ENCODE measurements at regions not wholly inside any gene's neighbourhood (a gene's known extent, or its start where the extent isn't known, plus 50 kb on each side); places are given as distances from the start of the nearest gene placed in this dataset.

DNA sequence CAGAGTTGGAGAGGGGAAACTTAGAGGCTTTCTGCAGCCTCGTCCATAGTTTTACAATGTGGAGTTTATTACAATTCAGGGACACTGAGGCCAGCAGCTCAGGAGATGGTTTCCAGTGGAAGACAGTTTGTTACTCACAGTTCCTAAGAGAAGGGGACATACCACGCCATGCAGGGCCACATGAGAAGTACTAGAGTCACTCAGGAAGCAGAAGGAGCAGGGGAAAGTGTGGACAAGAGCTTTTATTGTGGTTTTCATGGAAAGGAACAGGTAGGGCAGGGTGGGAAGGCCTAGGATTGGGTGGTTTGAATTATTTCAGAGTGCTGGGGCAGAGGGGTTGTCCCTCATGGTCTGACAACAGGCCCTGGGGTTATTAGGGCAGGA lies 292.1 kb upstream of the IGFBP3 start:
- Histone ChIP-seq H3K27ac (no peak overlapping the region), H3K9ac (no peak overlapping the region), H4K20me1 (ENCODE audit: low read depth) (no peaks in the 10 kb centered on the region), H3K27me3 (no peaks in the 10 kb centered on the region), H3K4me3 (no peak overlapping the region), H3F3A (ENCODE audit: low read depth) (peaks cover 18% of the 10 kb centered on the region), H3K79me2 (ENCODE audit: low read depth) (no peaks in the 10 kb centered on the region), H3K4me1 (peaks cover 12% of the 10 kb centered on the region), H3K36me3 (no peaks in the 10 kb centered on the region), H2AFZ (replicated peaks) (no peak overlapping the region), H3K9me3 (ENCODE audit: low read depth) (no peaks in the 10 kb centered on the region), H3K4me2 (no peak overlapping the region)
- H3K9me3 Mint-ChIP-seq, result peaks cover 6% of the 10 kb centered on the region
- no peaks in the 10 kb centered on the region for H3K36me3 Mint-ChIP-seq
- no peak overlapping the region for H3K27ac Mint-ChIP-seq
- H3K27me3 Mint-ChIP-seq (ENCODE audit: insufficient read depth, low read depth), result no peaks in the 10 kb centered on the region
- no peak for DNase-seq (ENCODE audit: low spot score)
- H3K4me3 Mint-ChIP-seq, result no peak overlapping the region
- H3K4me1 Mint-ChIP-seq, result peaks cover 19% of the 10 kb centered on the region
- TF ChIP-seq, protein P1, sequence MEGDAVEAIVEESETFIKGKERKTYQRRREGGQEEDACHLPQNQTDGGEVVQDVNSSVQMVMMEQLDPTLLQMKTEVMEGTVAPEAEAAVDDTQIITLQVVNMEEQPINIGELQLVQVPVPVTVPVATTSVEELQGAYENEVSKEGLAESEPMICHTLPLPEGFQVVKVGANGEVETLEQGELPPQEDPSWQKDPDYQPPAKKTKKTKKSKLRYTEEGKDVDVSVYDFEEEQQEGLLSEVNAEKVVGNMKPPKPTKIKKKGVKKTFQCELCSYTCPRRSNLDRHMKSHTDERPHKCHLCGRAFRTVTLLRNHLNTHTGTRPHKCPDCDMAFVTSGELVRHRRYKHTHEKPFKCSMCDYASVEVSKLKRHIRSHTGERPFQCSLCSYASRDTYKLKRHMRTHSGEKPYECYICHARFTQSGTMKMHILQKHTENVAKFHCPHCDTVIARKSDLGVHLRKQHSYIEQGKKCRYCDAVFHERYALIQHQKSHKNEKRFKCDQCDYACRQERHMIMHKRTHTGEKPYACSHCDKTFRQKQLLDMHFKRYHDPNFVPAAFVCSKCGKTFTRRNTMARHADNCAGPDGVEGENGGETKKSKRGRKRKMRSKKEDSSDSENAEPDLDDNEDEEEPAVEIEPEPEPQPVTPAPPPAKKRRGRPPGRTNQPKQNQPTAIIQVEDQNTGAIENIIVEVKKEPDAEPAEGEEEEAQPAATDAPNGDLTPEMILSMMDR (IDR thresholded peaks at IDR 0.05), result no peak
- TF ChIP-seq EZH2phosphoT487 (IDR thresholded peaks at IDR 0.05), result no peak
- no peak for TF ChIP-seq EZH2 (IDR thresholded peaks at IDR 0.05)

DNA sequence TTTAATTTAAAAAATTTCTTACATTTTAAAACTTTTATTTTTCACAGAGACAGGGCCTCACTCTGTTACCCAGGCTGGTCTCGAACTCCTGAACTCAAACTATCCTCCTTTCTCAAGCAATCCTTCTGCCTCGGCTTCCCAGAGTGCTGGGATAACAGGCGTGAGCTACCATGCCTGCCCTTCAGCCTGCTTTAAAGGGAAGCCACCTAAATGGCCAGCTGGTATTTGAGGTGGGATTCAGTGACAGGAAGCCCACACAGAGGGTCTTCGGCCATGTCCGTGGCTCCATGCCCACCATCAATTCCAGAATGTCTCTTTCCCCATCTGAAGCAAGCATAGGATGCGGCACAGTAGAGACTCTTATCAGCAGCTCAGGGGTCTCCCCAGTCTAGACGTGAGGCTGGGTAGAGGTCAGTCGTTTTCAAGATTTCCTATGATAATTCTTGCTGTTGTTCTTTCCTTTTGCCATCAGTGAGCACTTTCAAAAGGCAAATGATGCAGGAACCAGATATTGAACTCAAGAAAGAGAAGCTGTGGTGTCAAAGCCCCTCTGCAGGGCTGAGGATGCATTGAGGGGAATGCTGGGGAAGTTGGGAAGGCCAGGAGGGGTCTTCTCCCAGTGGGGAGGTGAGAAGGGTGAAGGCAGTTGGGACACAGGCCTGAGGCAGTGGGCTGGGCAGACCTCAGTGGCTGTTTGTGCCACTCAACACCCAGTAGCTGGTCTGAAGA lies 291.5 kb upstream of the IGFBP3 start:
- H3K79me2 ChIP-seq (ENCODE audit: low read depth), result no peaks in the 10 kb centered on the region
- H4K20me1 ChIP-seq (ENCODE audit: low read depth), result no peaks in the 10 kb centered on the region
- no peak for TF ChIP-seq EZH2phosphoT487 (IDR thresholded peaks at IDR 0.05)
- TF ChIP-seq EZH2 (IDR thresholded peaks at IDR 0.05), result no peak
- TF ChIP-seq, protein P1 (IDR thresholded peaks at IDR 0.05), result no peak
- Mint-ChIP-seq H3K9me3 (peaks cover 6% of the 10 kb centered on the region), H3K4me3 (no peak overlapping the region), H3K27me3 (ENCODE audit: insufficient read depth, low read depth) (no peaks in the 10 kb centered on the region), H3K27ac (no peak overlapping the region), H3K4me1 (peaks cover 18% of the 10 kb centered on the region), H3K36me3 (no peaks in the 10 kb centered on the region)
- no peak overlapping the region for H3K9ac ChIP-seq
- no peaks in the 10 kb centered on the region for H3K36me3 ChIP-seq
- H3K4me3 ChIP-seq, result no peak overlapping the region
- H3K9me3 ChIP-seq (ENCODE audit: low read depth), result no peaks in the 10 kb centered on the region
- H2AFZ ChIP-seq (replicated peaks), result no peak overlapping the region
- no peak overlapping the region for H3K4me2 ChIP-seq
- H3K27me3 ChIP-seq, result no peaks in the 10 kb centered on the region
- no peak for DNase-seq (ENCODE audit: low spot score)
- H3K27ac ChIP-seq, result no peak overlapping the region
- H3K4me1 ChIP-seq, result peaks cover 8% of the 10 kb centered on the region
- peaks cover 18% of the 10 kb centered on the region for H3F3A ChIP-seq (ENCODE audit: low read depth)

DNA sequence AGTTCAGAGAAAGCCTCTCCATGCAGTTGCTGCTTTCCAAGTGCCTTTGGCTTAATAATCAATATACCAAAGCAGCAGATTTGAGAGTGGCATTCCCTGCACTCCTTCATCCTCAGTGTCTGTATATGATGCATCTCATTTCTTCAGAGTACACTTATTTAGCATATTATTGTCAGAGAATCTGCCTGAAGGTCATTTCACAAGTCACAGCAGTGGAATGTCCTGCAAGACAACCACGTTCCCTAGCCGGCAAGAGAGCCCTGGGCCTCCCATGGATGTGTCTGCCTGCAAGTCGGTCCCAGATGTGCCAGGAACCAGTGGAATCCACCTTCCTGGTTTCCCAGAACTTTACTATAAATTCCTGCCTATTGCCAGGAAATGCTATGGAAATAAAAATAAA lies 289.4 kb upstream of the IGFBP3 start:
- H3K9me3 Mint-ChIP-seq, result peaks cover 6% of the 10 kb centered on the region
- Histone ChIP-seq H3K4me2 (no peak overlapping the region), H3K27me3 (no peaks in the 10 kb centered on the region), H2AFZ (replicated peaks) (no peak overlapping the region), H3K9ac (no peak overlapping the region), H3K4me3 (no peak overlapping the region), H3F3A (ENCODE audit: low read depth) (peaks cover 6% of the 10 kb centered on the region), H3K36me3 (no peaks in the 10 kb centered on the region), H3K27ac (no peak overlapping the region), H3K4me1 (peaks cover 10% of the 10 kb centered on the region), H3K79me2 (ENCODE audit: low read depth) (no peaks in the 10 kb centered on the region), H3K9me3 (ENCODE audit: low read depth) (no peaks in the 10 kb centered on the region), H4K20me1 (ENCODE audit: low read depth) (no peaks in the 10 kb centered on the region)
- DNase-seq (ENCODE audit: low spot score), result no peak
- no peak overlapping the region for H3K27ac Mint-ChIP-seq
- H3K4me3 Mint-ChIP-seq, result no peak overlapping the region
- no peaks in the 10 kb centered on the region for H3K36me3 Mint-ChIP-seq
- H3K4me1 Mint-ChIP-seq, result peaks cover 17% of the 10 kb centered on the region
- no peaks in the 10 kb centered on the region for H3K27me3 Mint-ChIP-seq (ENCODE audit: insufficient read depth, low read depth)
- no peak for TF ChIP-seq EZH2phosphoT487 (IDR thresholded peaks at IDR 0.05)
- no peak for TF ChIP-seq EZH2 (IDR thresholded peaks at IDR 0.05)
- TF ChIP-seq, protein P1 (IDR thresholded peaks at IDR 0.05), result no peak
